ES-I3 (cell line): ENCODE measurements at regions not wholly inside any gene's neighbourhood (a gene's known extent, or its start where the extent isn't known, plus 50 kb on each side); places are given as distances from the start of the nearest gene placed in this dataset.

ENCODE experiments used
- H3K36me3 ChIP-seq: 2 replicates; pipeline ENCODE4 v1.6.1; 2013; ENCODE audit warnings: mild to moderate bottlenecking, low read length, control low read depth, moderate library complexity; ENCODE audit not compliant: insufficient read depth
- H3K4me1 ChIP-seq: 2 replicates; pipeline ENCODE4 v1.6.1; 2013; ENCODE audit warnings: mild to moderate bottlenecking, control low read depth, low read length; ENCODE audit not compliant: insufficient read depth
- H3K9ac ChIP-seq: 2 replicates; pipeline ENCODE4 v1.6.1; 2013; ENCODE audit warnings: low read depth, mild to moderate bottlenecking, low read length, moderate library complexity
- H3K9me3 ChIP-seq: 2 replicates; pipeline ENCODE4 v1.6.1; 2013; ENCODE audit warnings: mild to moderate bottlenecking, low read length, moderate library complexity; ENCODE audit not compliant: control insufficient read depth, insufficient read depth

GRCh38 chr1:14529475-14529874, 69.0 kb upstream of the KAZN start:
- H3K36me3 ChIP-seq = no peaks in the 10 kb centered on the region
- no peak overlapping the region for H3K9ac ChIP-seq
- no peaks in the 10 kb centered on the region for H3K9me3 ChIP-seq
- H3K4me1 ChIP-seq = no peaks in the 10 kb centered on the region

GRCh38 chr1:14531519-14531918, 67.0 kb upstream of the KAZN start:
- H3K9me3 ChIP-seq = no peaks in the 10 kb centered on the region
- H3K36me3 ChIP-seq = no peaks in the 10 kb centered on the region
- H3K9ac ChIP-seq = no peak overlapping the region
- no peaks in the 10 kb centered on the region for H3K4me1 ChIP-seq

- H3K4me1 ChIP-seq = peaks cover 4% of the 10 kb centered on the region; the same call in 1 of the 2 replicates
- no peaks in the 10 kb centered on the region for H3K9me3 ChIP-seq
- H3K9ac ChIP-seq = no peak overlapping the region
- no peaks in the 10 kb centered on the region for H3K36me3 ChIP-seq
Measured at GRCh38 chr1:14535619-14536355, 62.7 kb upstream of the KAZN start.

- no peaks in the 10 kb centered on the region for H3K9me3 ChIP-seq
- H3K4me1 ChIP-seq = peaks cover 4% of the 10 kb centered on the region; the same call in 1 of the 2 replicates
- H3K36me3 ChIP-seq = no peaks in the 10 kb centered on the region
- no peak overlapping the region for H3K9ac ChIP-seq
Measured at GRCh38 chr1:14538335-14538734, 60.1 kb upstream of the KAZN start.

GRCh38 chr1:14539309-14539708, 59.2 kb upstream of the KAZN start:
- Histone ChIP-seq H3K9me3 (no peaks in the 10 kb centered on the region), H3K9ac (no peak overlapping the region)

GRCh38 chr1:14539953-14540563, 58.4 kb upstream of the KAZN start:
- Histone ChIP-seq H3K36me3 (no peaks in the 10 kb centered on the region), H3K9ac (no peak overlapping the region), H3K9me3 (no peaks in the 10 kb centered on the region), H3K4me1 (peaks cover 4% of the 10 kb centered on the region; the same call in 1 of the 2 replicates)

More at GRCh38 chr1:14539309-14539708, 59.2 kb upstream of the KAZN start:
- no peaks in the 10 kb centered on the region for H3K36me3 ChIP-seq
- H3K4me1 ChIP-seq = peaks cover 4% of the 10 kb centered on the region; the same call in 1 of the 2 replicates

GRCh38 chr1:14541348-14541747, 57.1 kb upstream of the KAZN start:
- Histone ChIP-seq H3K9me3 (no peaks in the 10 kb centered on the region), H3K4me1 (peaks cover 4% of the 10 kb centered on the region; the same call in 1 of the 2 replicates), H3K36me3 (no peaks in the 10 kb centered on the region), H3K9ac (no peak overlapping the region)

GRCh38 chr1:14543191-14543840, 55.2 kb upstream of the KAZN start:
- Histone ChIP-seq H3K36me3 (no peaks in the 10 kb centered on the region), H3K9me3 (no peaks in the 10 kb centered on the region), H3K9ac (no peak overlapping the region), H3K4me1 (peaks cover 4% of the 10 kb centered on the region; the same call in 1 of the 2 replicates)

GRCh38 chr1:14544319-14544718, 54.2 kb upstream of the KAZN start:
- Histone ChIP-seq H3K9ac (no peak overlapping the region), H3K4me1 (peaks cover 4% of the 10 kb centered on the region; the same call in 1 of the 2 replicates), H3K9me3 (no peaks in the 10 kb centered on the region), H3K36me3 (no peaks in the 10 kb centered on the region)

- Histone ChIP-seq H3K9ac (no peak overlapping the region), H3K4me1 (peaks cover 5% of the 10 kb centered on the region; the same call in 1 of the 2 replicates), H3K9me3 (no peaks in the 10 kb centered on the region), H3K36me3 (no peaks in the 10 kb centered on the region)
Measured at GRCh38 chr1:14545422-14546025, 53.0 kb upstream of the KAZN start.

GRCh38 chr1:14546416-14546815, 52.1 kb upstream of the KAZN start:
- Histone ChIP-seq H3K4me1 (peaks cover 5% of the 10 kb centered on the region; the same call in 1 of the 2 replicates), H3K36me3 (no peaks in the 10 kb centered on the region), H3K9me3 (no peaks in the 10 kb centered on the region), H3K9ac (no peak overlapping the region)
